Astrocyte of the cerebellum (primary cell): ENCODE measurements at regions not wholly inside any gene's neighbourhood (a gene's known extent, or its start where the extent isn't known, plus 50 kb on each side); places are given as distances from the start of the nearest gene placed in this dataset.
A peak's percentile ranks its signal among the peaks of the same experiment; 100 is the strongest.

Experiments used
- DNase-seq: peaks from one replicate; pipeline ENCODE4 v3.0.0-alpha.2; 2011; ENCODE audit warnings: low read depth
- H3K4me3 ChIP-seq: 2 replicates; pipeline ENCODE4 v1.5.1; 2011; ENCODE audit warnings: mild to moderate bottlenecking, low read depth, low read length, moderate library complexity
- CTCF ChIP-seq: IDR thresholded peaks from 2 replicates; pipeline ENCODE4 v1.5.1; 2012; ENCODE audit warnings: low read length, low read depth, moderate library complexity, mild to moderate bottlenecking; ENCODE audit errors: missing control alignments
- in situ Hi-C: cut with HindIII; loops from 2 replicates; pipeline ENCODE4 v1.10.0; 2017; ENCODE audit warnings: low sequenced_read_pairs

GRCh38 chr9:89923174-89923573, 318.4 kb downstream of the GADD45G start:
- in situ Hi-C loops, result no loop called here
- DNase-seq, result no peak
- no peak for TF ChIP-seq CTCF
- H3K4me3 ChIP-seq, result no peak overlapping the region

- no peak for DNase-seq
- H3K4me3 ChIP-seq, result no peak overlapping the region
- peak; percentile 31 for TF ChIP-seq CTCF
- in situ Hi-C loops, result no loop called here
Measured at GRCh38 chr9:89923961-89924504, 319.2 kb downstream of the GADD45G start.

GRCh38 chr9:89924611-89925010, 319.8 kb downstream of the GADD45G start:
- no peak for DNase-seq
- in situ Hi-C loops, result loop anchor here (5.0 kb wide), 1 partner anchor 68 kb away; no protein-coding TSS in a partner anchor
- no peak for TF ChIP-seq CTCF
- no peak overlapping the region for H3K4me3 ChIP-seq

GRCh38 chr9:89926167-89926566, 321.4 kb downstream of the GADD45G start:
- in situ Hi-C loops, result loop anchor here (5.0 kb wide), 1 partner anchor 66 kb away; no protein-coding TSS in a partner anchor
- H3K4me3 ChIP-seq, result no peak overlapping the region
- TF ChIP-seq CTCF, result no peak
- no peak for DNase-seq

GRCh38 chr9:89926691-89927220, 321.9 kb downstream of the GADD45G start:
- no peak for DNase-seq
- in situ Hi-C loops, result loop anchor here (5.0 kb wide), 1 partner anchor 66 kb away; no protein-coding TSS in a partner anchor
- no peak overlapping the region for H3K4me3 ChIP-seq
- no peak for TF ChIP-seq CTCF

- no peak for TF ChIP-seq CTCF
- no peak overlapping the region for H3K4me3 ChIP-seq
- no peak for DNase-seq
- in situ Hi-C loops, result loop anchor here (5.0 kb wide), 1 partner anchor 64 kb away; no protein-coding TSS in a partner anchor
Measured at GRCh38 chr9:89928106-89928505, 323.3 kb downstream of the GADD45G start.
